ENCODE measurements at regions not wholly inside any gene's neighbourhood (a gene's known extent, or its start where the extent isn't known, plus 50 kb on each side); places are given as distances from the start of the nearest gene placed in this dataset.

GRCh38 chr3:106183762-106184391, 315.1 kb upstream of the CBLB start:
- Histone ChIP-seq H2AFZ (ENCODE audit: low read length) (no peak overlapping the region), H3K9me3 (ENCODE audit: low read length) (no peaks in the 10 kb centered on the region), H3F3A (ENCODE audit: insufficient read depth, low read length) (no peaks in the 10 kb centered on the region), H3K4me1 (ENCODE audit: insufficient read depth, low read length, severe bottlenecking) (peaks cover 4% of the 10 kb centered on the region), H3K27me3 (ENCODE audit: insufficient read depth, low read length) (no peaks in the 10 kb centered on the region), H3K9ac (ENCODE audit: low read length) (no peak overlapping the region), H3K27ac (ENCODE audit: low read depth, low read length, poor library complexity, severe bottlenecking) (no peak overlapping the region), H3K36me3 (ENCODE audit: insufficient read depth, low read length) (no peaks in the 10 kb centered on the region), H3K79me2 (ENCODE audit: insufficient read depth, low read length) (no peaks in the 10 kb centered on the region), H4K20me1 (ENCODE audit: insufficient read depth, low read length) (no peaks in the 10 kb centered on the region), H3K4me3 (ENCODE audit: low read depth, low read length, poor library complexity, severe bottlenecking) (no peak overlapping the region), H3K4me2 (ENCODE audit: low read length) (no peak overlapping the region), H3K9me2 (ENCODE audit: low read depth, low read length) (no peaks in the 10 kb centered on the region)
- TF ChIP-seq, protein P1, sequence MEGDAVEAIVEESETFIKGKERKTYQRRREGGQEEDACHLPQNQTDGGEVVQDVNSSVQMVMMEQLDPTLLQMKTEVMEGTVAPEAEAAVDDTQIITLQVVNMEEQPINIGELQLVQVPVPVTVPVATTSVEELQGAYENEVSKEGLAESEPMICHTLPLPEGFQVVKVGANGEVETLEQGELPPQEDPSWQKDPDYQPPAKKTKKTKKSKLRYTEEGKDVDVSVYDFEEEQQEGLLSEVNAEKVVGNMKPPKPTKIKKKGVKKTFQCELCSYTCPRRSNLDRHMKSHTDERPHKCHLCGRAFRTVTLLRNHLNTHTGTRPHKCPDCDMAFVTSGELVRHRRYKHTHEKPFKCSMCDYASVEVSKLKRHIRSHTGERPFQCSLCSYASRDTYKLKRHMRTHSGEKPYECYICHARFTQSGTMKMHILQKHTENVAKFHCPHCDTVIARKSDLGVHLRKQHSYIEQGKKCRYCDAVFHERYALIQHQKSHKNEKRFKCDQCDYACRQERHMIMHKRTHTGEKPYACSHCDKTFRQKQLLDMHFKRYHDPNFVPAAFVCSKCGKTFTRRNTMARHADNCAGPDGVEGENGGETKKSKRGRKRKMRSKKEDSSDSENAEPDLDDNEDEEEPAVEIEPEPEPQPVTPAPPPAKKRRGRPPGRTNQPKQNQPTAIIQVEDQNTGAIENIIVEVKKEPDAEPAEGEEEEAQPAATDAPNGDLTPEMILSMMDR (IDR thresholded peaks at IDR 0.05; ENCODE audit: low read length): no peak
- TF ChIP-seq EZH2 (IDR thresholded peaks at IDR 0.05; ENCODE audit: borderline replicate concordance, low read length): no peak

DNA sequence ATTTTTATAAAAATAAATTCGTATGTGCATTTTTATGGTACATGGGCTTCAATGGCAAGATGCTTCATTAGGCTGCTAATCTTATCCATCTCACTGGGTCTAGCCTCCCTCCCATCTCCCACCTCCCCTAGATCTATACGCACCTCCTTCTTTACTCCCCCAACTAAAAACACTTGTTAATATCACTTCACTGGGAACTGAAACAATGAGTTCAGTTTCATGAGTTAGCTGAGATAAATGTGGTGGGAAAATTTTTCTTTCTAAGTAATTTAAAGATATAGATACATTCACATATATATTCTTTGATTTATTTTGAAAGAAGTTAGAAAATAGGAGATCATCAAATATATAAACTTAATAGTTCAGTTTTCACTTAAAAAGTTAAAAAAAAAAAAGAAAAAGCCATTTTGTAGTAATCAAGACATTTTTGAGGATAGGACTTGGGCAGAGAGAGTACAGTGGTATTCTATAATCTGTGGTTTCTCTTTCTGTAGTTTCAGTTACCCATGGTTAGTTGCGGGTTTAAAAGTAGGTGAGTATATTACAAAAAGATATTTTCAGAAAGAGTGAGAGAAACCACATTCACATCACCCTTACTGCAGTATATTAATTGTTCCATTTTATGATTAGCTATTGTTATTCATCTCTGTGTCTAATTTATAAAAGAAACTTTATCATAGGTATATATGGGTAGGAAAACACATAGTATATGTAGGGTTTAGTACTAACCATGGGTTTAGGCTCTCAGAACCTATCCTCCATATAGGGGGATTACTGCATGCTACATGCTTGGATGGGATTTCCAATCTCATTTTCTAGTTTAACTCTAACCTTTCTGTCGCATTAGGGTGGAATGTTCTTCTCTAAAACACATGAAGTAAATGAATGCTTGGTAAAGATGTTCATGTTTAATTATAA, 316.0 kb upstream of the CBLB start:
- no peak overlapping the region for H2AFZ ChIP-seq (ENCODE audit: low read length)

GRCh38 chr3:106185949-106186348, 317.1 kb upstream of the CBLB start:
- Histone ChIP-seq H3K27ac (ENCODE audit: low read depth, low read length, poor library complexity, severe bottlenecking) (no peak overlapping the region), H3K4me2 (ENCODE audit: low read length) (no peak overlapping the region), H4K20me1 (ENCODE audit: insufficient read depth, low read length) (no peaks in the 10 kb centered on the region), H3F3A (ENCODE audit: insufficient read depth, low read length) (no peaks in the 10 kb centered on the region; the same call in 1 of the 2 replicates), H2AFZ (ENCODE audit: low read length) (no peak overlapping the region), H3K4me3 (ENCODE audit: low read depth, low read length, poor library complexity, severe bottlenecking) (no peak overlapping the region), H3K9me2 (ENCODE audit: low read depth, low read length) (no peaks in the 10 kb centered on the region), H3K4me1 (ENCODE audit: insufficient read depth, low read length, severe bottlenecking) (peaks cover 4% of the 10 kb centered on the region), H3K36me3 (ENCODE audit: insufficient read depth, low read length) (no peaks in the 10 kb centered on the region), H3K27me3 (ENCODE audit: insufficient read depth, low read length) (no peaks in the 10 kb centered on the region), H3K9ac (ENCODE audit: low read length) (no peak overlapping the region), H3K9me3 (ENCODE audit: low read length) (no peaks in the 10 kb centered on the region), H3K79me2 (ENCODE audit: insufficient read depth, low read length) (no peaks in the 10 kb centered on the region)
- TF ChIP-seq, protein P1 (IDR thresholded peaks at IDR 0.05; ENCODE audit: low read length): no peak
- no peak for TF ChIP-seq EZH2 (IDR thresholded peaks at IDR 0.05; ENCODE audit: borderline replicate concordance, low read length)

More for the DNA sequence above, 316.0 kb upstream of the CBLB start:
- Histone ChIP-seq H3K36me3 (ENCODE audit: insufficient read depth, low read length) (no peaks in the 10 kb centered on the region), H3K27me3 (ENCODE audit: insufficient read depth, low read length) (no peaks in the 10 kb centered on the region), H4K20me1 (ENCODE audit: insufficient read depth, low read length) (no peaks in the 10 kb centered on the region), H3F3A (ENCODE audit: insufficient read depth, low read length) (no peaks in the 10 kb centered on the region; the same call in 1 of the 2 replicates), H3K27ac (ENCODE audit: low read depth, low read length, poor library complexity, severe bottlenecking) (no peak overlapping the region), H3K9me3 (ENCODE audit: low read length) (no peaks in the 10 kb centered on the region), H3K9me2 (ENCODE audit: low read depth, low read length) (no peaks in the 10 kb centered on the region), H3K9ac (ENCODE audit: low read length) (no peak overlapping the region), H3K4me2 (ENCODE audit: low read length) (no peak overlapping the region), H3K79me2 (ENCODE audit: insufficient read depth, low read length) (no peaks in the 10 kb centered on the region), H3K4me1 (ENCODE audit: insufficient read depth, low read length, severe bottlenecking) (peaks cover 4% of the 10 kb centered on the region), H3K4me3 (ENCODE audit: low read depth, low read length, poor library complexity, severe bottlenecking) (no peak overlapping the region)
- TF ChIP-seq, protein P1 (IDR thresholded peaks at IDR 0.05; ENCODE audit: low read length): no peak
- no peak for TF ChIP-seq EZH2 (IDR thresholded peaks at IDR 0.05; ENCODE audit: borderline replicate concordance, low read length)

All from OCI-LY1 (cell line).